ENCODE measurements at regions not wholly inside any gene's neighbourhood (a gene's known extent, or its start where the extent isn't known, plus 50 kb on each side); places are given as distances from the start of the nearest gene placed in this dataset.

DNA sequence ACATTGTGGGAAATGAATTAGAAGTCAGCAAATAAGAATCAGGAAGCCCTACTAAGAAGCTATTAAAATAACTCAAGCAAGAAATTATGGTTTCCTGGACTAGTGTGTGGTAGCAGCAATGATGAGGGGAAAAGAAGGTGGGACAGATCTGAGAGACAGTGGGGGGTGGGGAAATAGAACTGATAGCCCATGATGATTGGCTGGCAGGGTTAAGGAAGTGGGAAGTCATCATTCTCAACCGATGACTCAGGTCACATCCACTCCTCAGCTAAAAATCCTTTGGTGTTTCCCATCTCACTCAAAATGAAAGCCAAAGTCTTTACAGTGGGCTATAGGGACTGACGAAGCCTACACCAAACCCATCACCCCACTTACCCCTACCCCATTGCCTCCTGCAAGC lies 153.9 kb upstream of the ARHGEF26 start:
- TF ChIP-seq, protein P1, sequence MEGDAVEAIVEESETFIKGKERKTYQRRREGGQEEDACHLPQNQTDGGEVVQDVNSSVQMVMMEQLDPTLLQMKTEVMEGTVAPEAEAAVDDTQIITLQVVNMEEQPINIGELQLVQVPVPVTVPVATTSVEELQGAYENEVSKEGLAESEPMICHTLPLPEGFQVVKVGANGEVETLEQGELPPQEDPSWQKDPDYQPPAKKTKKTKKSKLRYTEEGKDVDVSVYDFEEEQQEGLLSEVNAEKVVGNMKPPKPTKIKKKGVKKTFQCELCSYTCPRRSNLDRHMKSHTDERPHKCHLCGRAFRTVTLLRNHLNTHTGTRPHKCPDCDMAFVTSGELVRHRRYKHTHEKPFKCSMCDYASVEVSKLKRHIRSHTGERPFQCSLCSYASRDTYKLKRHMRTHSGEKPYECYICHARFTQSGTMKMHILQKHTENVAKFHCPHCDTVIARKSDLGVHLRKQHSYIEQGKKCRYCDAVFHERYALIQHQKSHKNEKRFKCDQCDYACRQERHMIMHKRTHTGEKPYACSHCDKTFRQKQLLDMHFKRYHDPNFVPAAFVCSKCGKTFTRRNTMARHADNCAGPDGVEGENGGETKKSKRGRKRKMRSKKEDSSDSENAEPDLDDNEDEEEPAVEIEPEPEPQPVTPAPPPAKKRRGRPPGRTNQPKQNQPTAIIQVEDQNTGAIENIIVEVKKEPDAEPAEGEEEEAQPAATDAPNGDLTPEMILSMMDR (conservative IDR thresholded peaks at IDR 0.05; ENCODE audit: low read length) = no peak
- no peak for TF ChIP-seq EZH2phosphoT487 (IDR thresholded peaks at IDR 0.05; ENCODE audit: borderline replicate concordance, low read depth, low read length)
